GM18909 (cell line): ENCODE measurements at regions not wholly inside any gene's neighbourhood (a gene's known extent, or its start where the extent isn't known, plus 50 kb on each side); places are given as distances from the start of the nearest gene placed in this dataset.

Experiments used
- ATAC-seq: cut with Tn5 transposase; IDR thresholded peaks from one replicate; pipeline ENCODE4 v1.9.1; 2021; ENCODE audit warnings: mild to moderate bottlenecking; ENCODE audit not compliant: unreplicated experiment, poor library complexity

GRCh38 chr9:108618906-108619550 is 236.8 kb downstream of the ACTL7B start:
- no peak for ATAC-seq

GRCh38 chr9:108617676-108618075 is 238.1 kb downstream of the ACTL7B start:
- ATAC-seq: no peak

- no peak for ATAC-seq
Observed at GRCh38 chr9:108615152-108615551, 240.6 kb downstream of the ACTL7B start.

- no peak for ATAC-seq
Observed at GRCh38 chr9:108612513-108612912, 243.3 kb downstream of the ACTL7B start.

- no peak for ATAC-seq
Observed at GRCh38 chr9:108609897-108610253, 245.9 kb downstream of the ACTL7B start.

- ATAC-seq: no peak
Observed at GRCh38 chr9:108609227-108609896, 246.4 kb downstream of the ACTL7B start.

- ATAC-seq: no peak
Observed at GRCh38 chr9:108607607-108608006, 248.2 kb downstream of the ACTL7B start.

GRCh38 chr9:108606401-108606800 is 249.4 kb downstream of the ACTL7B start:
- ATAC-seq: no peak

- ATAC-seq: no peak
Observed at GRCh38 chr9:108603141-108603540, 252.6 kb downstream of the ACTL7B start.

GRCh38 chr9:108600896-108601295 is 254.9 kb downstream of the ACTL7B start:
- ATAC-seq: no peak

- no peak for ATAC-seq
Observed at GRCh38 chr9:108599571-108599970, 256.2 kb downstream of the ACTL7B start.

- no peak for ATAC-seq
Observed at GRCh38 chr9:108591121-108591520, 264.7 kb downstream of the ACTL7B start.

- ATAC-seq: no peak
Observed at GRCh38 chr9:108588246-108588645, 267.5 kb downstream of the ACTL7B start.

GRCh38 chr9:108586471-108587139 is 269.2 kb downstream of the ACTL7B start:
- ATAC-seq: no peak

GRCh38 chr9:108584860-108585259 is 270.9 kb downstream of the ACTL7B start:
- ATAC-seq: no peak

GRCh38 chr9:108582726-108583125 is 273.1 kb downstream of the ACTL7B start:
- no peak for ATAC-seq

GRCh38 chr9:108579757-108580439 is 275.9 kb downstream of the ACTL7B start:
- ATAC-seq: no peak

GRCh38 chr9:108575276-108575675 is 280.5 kb downstream of the ACTL7B start:
- ATAC-seq: no peak

- no peak for ATAC-seq
Observed at GRCh38 chr9:108569624-108570023, 286.2 kb downstream of the ACTL7B start.

GRCh38 chr9:108568093-108568492 is 287.7 kb downstream of the ACTL7B start:
- ATAC-seq: no peak

- no peak for ATAC-seq
Observed at GRCh38 chr9:108567571-108567970, 288.2 kb downstream of the ACTL7B start.
